ENCODE measurements at regions not wholly inside any gene's neighbourhood (a gene's known extent, or its start where the extent isn't known, plus 50 kb on each side); places are given as distances from the start of the nearest gene placed in this dataset.

DNA sequence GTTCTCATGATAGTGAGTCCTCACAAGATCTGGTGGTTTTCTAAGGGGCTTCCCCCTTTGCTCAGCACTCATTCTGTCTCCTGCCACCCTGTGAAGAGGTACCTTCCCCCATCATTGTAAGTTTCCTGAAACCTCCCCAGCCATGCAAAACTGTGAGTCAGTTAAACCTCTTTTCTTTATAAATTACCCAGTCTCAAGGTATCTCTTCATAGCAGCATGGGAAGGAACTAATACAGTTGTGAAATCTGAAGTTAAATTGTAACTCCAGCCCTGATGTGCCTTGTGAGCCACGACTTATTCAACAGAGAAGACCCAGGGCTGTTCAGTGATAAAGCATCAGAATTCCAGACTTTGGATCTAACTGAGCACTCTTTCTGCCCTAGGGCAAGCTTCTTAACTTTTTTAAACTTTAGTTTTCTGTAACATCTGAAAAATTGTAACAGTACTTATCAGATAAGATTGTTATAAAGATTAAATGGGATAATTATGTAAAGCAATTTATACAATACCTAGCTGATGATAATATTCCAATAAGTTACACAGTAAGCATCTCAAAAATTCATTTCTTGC is 220.0 kb downstream of the TRPC6 start:
- no peaks in the 10 kb centered on the region for H3K27me3 ChIP-seq
- H3K4me1 ChIP-seq = no peaks in the 10 kb centered on the region
- 49 to 73% (median 52%) methylated on average over 1 of the region's 1 CpG for WGBS, 5 donors
- H3K9me3 ChIP-seq = peaks cover 0 to 6% (median 2%) of the 10 kb centered on the region in 4 donors
- intact Hi-C loops (cut with DNase I; ENCODE audit: low total_unique reads) = no loop called here
- no peak overlapping the region for H3K27ac ChIP-seq
- H3K36me3 ChIP-seq = no peaks in the 10 kb centered on the region
- TF ChIP-seq, protein P1, sequence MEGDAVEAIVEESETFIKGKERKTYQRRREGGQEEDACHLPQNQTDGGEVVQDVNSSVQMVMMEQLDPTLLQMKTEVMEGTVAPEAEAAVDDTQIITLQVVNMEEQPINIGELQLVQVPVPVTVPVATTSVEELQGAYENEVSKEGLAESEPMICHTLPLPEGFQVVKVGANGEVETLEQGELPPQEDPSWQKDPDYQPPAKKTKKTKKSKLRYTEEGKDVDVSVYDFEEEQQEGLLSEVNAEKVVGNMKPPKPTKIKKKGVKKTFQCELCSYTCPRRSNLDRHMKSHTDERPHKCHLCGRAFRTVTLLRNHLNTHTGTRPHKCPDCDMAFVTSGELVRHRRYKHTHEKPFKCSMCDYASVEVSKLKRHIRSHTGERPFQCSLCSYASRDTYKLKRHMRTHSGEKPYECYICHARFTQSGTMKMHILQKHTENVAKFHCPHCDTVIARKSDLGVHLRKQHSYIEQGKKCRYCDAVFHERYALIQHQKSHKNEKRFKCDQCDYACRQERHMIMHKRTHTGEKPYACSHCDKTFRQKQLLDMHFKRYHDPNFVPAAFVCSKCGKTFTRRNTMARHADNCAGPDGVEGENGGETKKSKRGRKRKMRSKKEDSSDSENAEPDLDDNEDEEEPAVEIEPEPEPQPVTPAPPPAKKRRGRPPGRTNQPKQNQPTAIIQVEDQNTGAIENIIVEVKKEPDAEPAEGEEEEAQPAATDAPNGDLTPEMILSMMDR (IDR thresholded peaks at IDR 0.05) = no peak
- TF ChIP-seq POLR2AphosphoS5 (IDR thresholded peaks at IDR 0.05) = no peak
- TF ChIP-seq POLR2A (IDR thresholded peaks at IDR 0.05) = no peak
- H3K4me3 ChIP-seq = no peak overlapping the region
- DNase-seq = no peak

GRCh38 chr11:101362643-101363042 is 221.2 kb downstream of the TRPC6 start:
- Histone ChIP-seq H3K27ac (no peak overlapping the region), H3K9me3 (peaks cover 0 to 11% (median 2%) of the 10 kb centered on the region in 4 donors), H3K36me3 (no peaks in the 10 kb centered on the region), H3K4me1 (no peaks in the 10 kb centered on the region), H3K4me3 (no peak overlapping the region), H3K27me3 (no peaks in the 10 kb centered on the region)
- TF ChIP-seq, protein P1 (IDR thresholded peaks at IDR 0.05) = no peak
- TF ChIP-seq EP300 (IDR thresholded peaks at IDR 0.05) (no peak), POLR2A (IDR thresholded peaks at IDR 0.05) (no peak), POLR2AphosphoS5 (IDR thresholded peaks at IDR 0.05) (no peak)
- no peak for DNase-seq
- 66 to 71% (median 69%) methylated on average over 3 of the region's 3 CpGs for WGBS, 5 donors
- intact Hi-C loops (cut with DNase I; ENCODE audit: low total_unique reads) = no loop called here

DNA sequence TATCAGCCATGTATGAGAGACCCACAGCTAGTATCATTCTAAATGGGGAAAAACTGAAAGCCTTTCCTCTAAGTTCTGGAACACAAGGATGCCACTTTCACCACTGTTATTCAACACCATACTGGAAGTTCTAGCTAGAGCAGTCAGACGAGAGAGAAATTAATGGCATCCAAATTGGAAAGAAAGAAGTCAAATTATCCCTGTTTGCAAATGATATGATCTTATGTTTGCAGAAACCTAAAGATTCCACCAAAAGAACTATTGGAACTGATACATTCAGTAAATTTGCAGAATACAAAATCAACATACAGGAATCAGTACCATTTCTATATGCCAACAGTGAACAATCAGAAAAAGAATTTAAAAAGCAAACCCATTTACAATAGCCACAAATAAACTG is 226.0 kb downstream of the TRPC6 start:
- no peaks in the 10 kb centered on the region for H3K27me3 ChIP-seq
- no peaks in the 10 kb centered on the region for H3K4me1 ChIP-seq
- H3K9me3 ChIP-seq = peaks cover 0 to 5% (median 0%) of the 10 kb centered on the region in 4 donors
- no peak for DNase-seq
- H3K4me3 ChIP-seq = no peak overlapping the region
- WGBS, 5 donors = 50 to 73% (median 64%) methylated on average over 1 of the region's 1 CpG
- TF ChIP-seq POLR2A (IDR thresholded peaks at IDR 0.05) (no peak), EP300 (IDR thresholded peaks at IDR 0.05) (no peak), POLR2AphosphoS5 (IDR thresholded peaks at IDR 0.05) (no peak)
- TF ChIP-seq, protein P1 (IDR thresholded peaks at IDR 0.05) = no peak
- no peak overlapping the region for H3K27ac ChIP-seq
- H3K36me3 ChIP-seq = no peaks in the 10 kb centered on the region
- intact Hi-C loops (cut with DNase I; ENCODE audit: low total_unique reads) = no loop called here

GRCh38 chr11:101354801-101355200 is 225.2 kb upstream of the PGR start:
- no peak overlapping the region for H3K4me3 ChIP-seq
- no peaks in the 10 kb centered on the region for H3K4me1 ChIP-seq
- H3K9me3 ChIP-seq = peaks cover 0 to 5% (median 0%) of the 10 kb centered on the region in 4 donors
- no peaks in the 10 kb centered on the region for H3K36me3 ChIP-seq
- DNase-seq = no peak
- TF ChIP-seq EP300 (IDR thresholded peaks at IDR 0.05) = no peak
- TF ChIP-seq, protein P1 (IDR thresholded peaks at IDR 0.05) = no peak
- no peak for TF ChIP-seq POLR2AphosphoS5 (IDR thresholded peaks at IDR 0.05)
- no peak for TF ChIP-seq POLR2A (IDR thresholded peaks at IDR 0.05)
- intact Hi-C loops (cut with DNase I; ENCODE audit: low total_unique reads) = no loop called here
- H3K27me3 ChIP-seq = no peaks in the 10 kb centered on the region
- 70 to 87% (median 78%) methylated on average over 4 of the region's 4 CpGs for WGBS, 5 donors
- no peak overlapping the region for H3K27ac ChIP-seq

Data from stomach (tissue), 8 donors.